ENCODE measurements at regions not wholly inside any gene's neighbourhood (a gene's known extent, or its start where the extent isn't known, plus 50 kb on each side); places are given as distances from the start of the nearest gene placed in this dataset.

- H3K27ac Mint-ChIP-seq: no peak overlapping the region
- Histone ChIP-seq H3K4me2 (replicated peaks; ENCODE audit: extremely low read depth, low read length, poor library complexity, severe bottlenecking) (no peak overlapping the region), H3K79me2 (ENCODE audit: insufficient read depth, low read length) (no peaks in the 10 kb centered on the region), H3K9ac (ENCODE audit: insufficient read depth, low read length, poor library complexity, severe bottlenecking) (no peak overlapping the region), H3K27ac (ENCODE audit: low read depth in 1 of 2, low read length in 2 of 2) (no peak overlapping the region), H3K9me3 (replicated peaks in 1 of 2; ENCODE audit: control insufficient read depth in 1 of 2, insufficient read depth in 1 of 2, low read length in 2 of 2) (no peaks in the 10 kb centered on the region), H4K20me1 (ENCODE audit: insufficient read depth, low read length) (no peaks in the 10 kb centered on the region), H3K36me3 (replicated peaks in 1 of 2; ENCODE audit: control insufficient read depth in 1 of 2, insufficient read depth in 2 of 2, low read length in 2 of 2) (no peaks in the 10 kb centered on the region), H2AFZ (ENCODE audit: insufficient read depth, low read depth, low read length, poor library complexity, severe bottlenecking) (no peak overlapping the region), H3K4me3 (replicated peaks in 1 of 3; ENCODE audit: low read depth in 2 of 3, low read length in 3 of 3) (no peak overlapping the region), H3K27me3 (ENCODE audit: control insufficient read depth in 2 of 2, insufficient read depth in 2 of 2, low read length in 2 of 2) (no peaks in the 10 kb centered on the region), H3K4me1 (ENCODE audit: control insufficient read depth in 1 of 2, insufficient read depth in 2 of 2, low read length in 2 of 2) (no peaks in the 10 kb centered on the region)
- intact Hi-C loops (cut with micrococcal nuclease): no loop called here
- no peaks in the 10 kb centered on the region for H3K36me3 Mint-ChIP-seq
- WGBS (ENCODE audit: insufficient coverage): 95% methylated on average over 9 of the region's 11 CpGs
- peaks cover 4 to 14% (median 4%) of the 10 kb centered on the region in 3 donors for H3K27me3 Mint-ChIP-seq (ENCODE audit: low read depth in 3 of 3)
- no peak for TF ChIP-seq CTCF (IDR thresholded peaks at IDR 0.05)
- DNase-seq: no peak
- no peaks in the 10 kb centered on the region for H3K4me1 Mint-ChIP-seq
- peaks cover 0 to 4% (median 0%) of the 10 kb centered on the region in 7 donors for H3K9me3 Mint-ChIP-seq
- H3K4me3 Mint-ChIP-seq: no peak overlapping the region
These were observed 74.9 kb downstream of the RHOB start for GRCh38 chr2:20521682-20522189.

GRCh38 chr2:20523073-20523798 lies 76.4 kb downstream of the RHOB start:
- Mint-ChIP-seq H3K27ac (no peak overlapping the region), H3K4me3 (no peak overlapping the region), H3K27me3 (ENCODE audit: low read depth in 3 of 3) (peaks cover 4 to 17% (median 4%) of the 10 kb centered on the region in 3 donors), H3K4me1 (no peaks in the 10 kb centered on the region), H3K36me3 (no peaks in the 10 kb centered on the region), H3K9me3 (peaks cover 0 to 2% (median 0%) of the 10 kb centered on the region in 7 donors)
- TF ChIP-seq CTCF (IDR thresholded peaks at IDR 0.05): no peak
- H3K27ac ChIP-seq (ENCODE audit: low read depth in 1 of 2, low read length in 2 of 2): no peak overlapping the region
- no peaks in the 10 kb centered on the region for H3K27me3 ChIP-seq (ENCODE audit: control insufficient read depth in 2 of 2, insufficient read depth in 2 of 2, low read length in 2 of 2)
- no peak overlapping the region for H3K9ac ChIP-seq (ENCODE audit: insufficient read depth, low read length, poor library complexity, severe bottlenecking)
- H3K4me2 ChIP-seq (replicated peaks; ENCODE audit: extremely low read depth, low read length, poor library complexity, severe bottlenecking): no peak overlapping the region
- H3K4me3 ChIP-seq (replicated peaks in 1 of 3; ENCODE audit: low read depth in 2 of 3, low read length in 3 of 3): no peak overlapping the region
- H3K4me1 ChIP-seq (ENCODE audit: control insufficient read depth in 1 of 2, insufficient read depth in 2 of 2, low read length in 2 of 2): no peaks in the 10 kb centered on the region
- no peaks in the 10 kb centered on the region for H3K79me2 ChIP-seq (ENCODE audit: insufficient read depth, low read length)
- H2AFZ ChIP-seq (ENCODE audit: insufficient read depth, low read depth, low read length, poor library complexity, severe bottlenecking): no peak overlapping the region
- H3K9me3 ChIP-seq (replicated peaks in 1 of 2; ENCODE audit: control insufficient read depth in 1 of 2, insufficient read depth in 1 of 2, low read length in 2 of 2): no peaks in the 10 kb centered on the region
- H4K20me1 ChIP-seq (ENCODE audit: insufficient read depth, low read length): no peaks in the 10 kb centered on the region
- DNase-seq: no peak
- H3K36me3 ChIP-seq (replicated peaks in 1 of 2; ENCODE audit: control insufficient read depth in 1 of 2, insufficient read depth in 2 of 2, low read length in 2 of 2): no peaks in the 10 kb centered on the region
- 92% methylated on average over 5 of the region's 8 CpGs for WGBS (ENCODE audit: insufficient coverage)
- intact Hi-C loops (cut with micrococcal nuclease): no loop called here
